Kidney (tissue), 13 donors: ENCODE measurements at regions not wholly inside any gene's neighbourhood (a gene's known extent, or its start where the extent isn't known, plus 50 kb on each side); places are given as distances from the start of the nearest gene placed in this dataset.

Source experiments
- DNase-seq, 5 donors: peaks; one replicate each; pipeline ENCODE4 v3.0.0-alpha.2; 2013 to 2020
- FAIRE-seq: peaks from 2 replicates; lab custom pipeline; 2012; peaks lifted over from hg19 to GRCh38; lab: Jason Lieb, UNC
- H3K27ac ChIP-seq, 2 donors: one replicate each; pipeline ENCODE4 v1.7.0; 2013; ENCODE audit warnings: low read depth in 2 of 2, low read length in 2 of 2, inconsistent platforms in 1 of 2
- H3K27me3 ChIP-seq: one replicate; pipeline ENCODE4 v1.7.1; 2013; ENCODE audit warnings: low read length, inconsistent platforms; ENCODE audit not compliant: control insufficient read depth, insufficient read depth
- H3K36me3 ChIP-seq, 3 donors: one replicate each; pipeline versions ENCODE4 v1.7.0 to v1.7.1; 2013; ENCODE audit warnings: low read length in 3 of 3, control low read depth in 1 of 3, inconsistent platforms in 1 of 3; ENCODE audit not compliant: insufficient read depth in 3 of 3, control insufficient read depth in 2 of 3
- H3K4me1 ChIP-seq, 3 donors: one replicate each; pipeline versions ENCODE4 v1.7.0 to v1.7.1; 2013; ENCODE audit warnings: low read length in 3 of 3, inconsistent platforms in 1 of 3, low read depth in 1 of 3; ENCODE audit not compliant: control insufficient read depth in 2 of 3, insufficient read depth in 2 of 3
- H3K4me3 ChIP-seq, 3 donors: one replicate each; pipeline versions ENCODE4 v1.7.0 to v1.8.1; 2013; ENCODE audit warnings: low read length in 3 of 3, control low read depth in 1 of 3, inconsistent platforms in 1 of 3
- H3K9ac ChIP-seq, 3 donors: one replicate each; pipeline versions ENCODE4 v1.7.0 to v1.7.1; 2013; ENCODE audit warnings: low read length in 3 of 3, control low read depth in 1 of 3, inconsistent platforms in 1 of 3
- H3K9me3 ChIP-seq, 3 donors: one replicate each; pipeline versions ENCODE4 v1.7.0 to v1.7.1; 2013; ENCODE audit warnings: low read length in 3 of 3, control low read depth in 1 of 3, inconsistent platforms in 1 of 3; ENCODE audit not compliant: control insufficient read depth in 2 of 3, insufficient read depth in 1 of 3
- CTCF ChIP-seq: IDR thresholded peaks from 3 replicates; pipeline ENCODE4 v1.5.1; 2012; ENCODE audit warnings: mild to moderate bottlenecking, moderate library complexity, borderline replicate concordance; ENCODE audit not compliant: insufficient read depth; ENCODE audit errors: extremely low read depth
- intact Hi-C: fragments of 100-400 bp; cut with DNase I; formaldehyde crosslinking; loops from one replicate; pipeline ENCODE4 v1.11.1; 2022
- donor health status: control.
- donor health status: control.
- donor health status: control.
- donor health status: control.
- donor health status: control.
- donor health status: DM: yes; HTN: yes; CAD: no.
- donor health status: Normal renal cell carcinoma (clear cell type).

- no peak for DNase-seq
- no peaks in the 10 kb centered on the region for H3K9me3 ChIP-seq
- H3K36me3 ChIP-seq: no peaks in the 10 kb centered on the region
- no peak for TF ChIP-seq CTCF
- no peaks in the 10 kb centered on the region for H3K4me1 ChIP-seq
- no peaks in the 10 kb centered on the region for H3K27me3 ChIP-seq
- no peak overlapping the region for H3K9ac ChIP-seq
- intact Hi-C loops: no loop called here
- H3K4me3 ChIP-seq: no peak overlapping the region
- no peak for FAIRE-seq
- no peak overlapping the region for H3K27ac ChIP-seq
Observed at GRCh38 chr14:65252482-65253255, 150.4 kb upstream of the MAX start.

GRCh38 chr14:65255029-65255545 lies 152.8 kb upstream of the MAX start:
- intact Hi-C loops: no loop called here
- H3K27me3 ChIP-seq: no peaks in the 10 kb centered on the region
- TF ChIP-seq CTCF: no peak
- H3K9ac ChIP-seq: no peak overlapping the region
- FAIRE-seq: no peak
- no peaks in the 10 kb centered on the region for H3K36me3 ChIP-seq
- no peaks in the 10 kb centered on the region for H3K4me1 ChIP-seq
- DNase-seq: no peak
- H3K27ac ChIP-seq: no peak overlapping the region
- no peaks in the 10 kb centered on the region for H3K9me3 ChIP-seq
- H3K4me3 ChIP-seq: no peak overlapping the region

GRCh38 chr14:65255583-65256461 lies 153.5 kb upstream of the MAX start:
- no peak overlapping the region for H3K4me3 ChIP-seq
- no peak for FAIRE-seq
- H3K4me1 ChIP-seq: no peaks in the 10 kb centered on the region

More at GRCh38 chr14:65255583-65256461, 153.5 kb upstream of the MAX start:
- H3K27ac ChIP-seq: no peak overlapping the region
- H3K9ac ChIP-seq: no peak overlapping the region
- peak; percentile 69 to 84 (median 77) for DNase-seq
- H3K27me3 ChIP-seq: no peaks in the 10 kb centered on the region
- H3K36me3 ChIP-seq: no peaks in the 10 kb centered on the region
- intact Hi-C loops: no loop called here
- no peak for TF ChIP-seq CTCF
- H3K9me3 ChIP-seq: no peaks in the 10 kb centered on the region
